Liver (tissue), 8 donors: ENCODE measurements at regions not wholly inside any gene's neighbourhood (a gene's known extent, or its start where the extent isn't known, plus 50 kb on each side); places are given as distances from the start of the nearest gene placed in this dataset.

Experiments used
- DNase-seq: peaks from one replicate; pipeline ENCODE4 v3.0.0-alpha.2; 2017; ENCODE audit warnings: low spot score
- H3K27ac ChIP-seq, 2 donors: one replicate each; pipeline ENCODE4 v1.7.0; 2013; ENCODE audit warnings: inconsistent platforms in 2 of 2, low read length in 2 of 2, control low read depth in 1 of 2, low read depth in 1 of 2, mild to moderate bottlenecking in 1 of 2
- H3K27me3 ChIP-seq, 4 donors: one replicate each; pipeline versions ENCODE4 v1.6.1 to v1.7.0; 2013; ENCODE audit warnings: low read length in 3 of 4, inconsistent platforms in 1 of 4, mild to moderate bottlenecking in 1 of 4, moderate library complexity in 1 of 4; ENCODE audit not compliant: control insufficient read depth in 4 of 4, insufficient read depth in 4 of 4
- H3K36me3 ChIP-seq, 4 donors: one replicate each; pipeline versions ENCODE4 v1.6.1 to v1.7.0; 2013; ENCODE audit warnings: low read length in 3 of 4, mild to moderate bottlenecking in 3 of 4, low read depth in 1 of 4, moderate library complexity in 1 of 4; ENCODE audit not compliant: control insufficient read depth in 4 of 4, insufficient read depth in 3 of 4
- H3K4me1 ChIP-seq, 4 donors: one replicate each; pipeline versions ENCODE4 v1.6.1 to v1.7.0; 2013; ENCODE audit warnings: low read length in 3 of 4, mild to moderate bottlenecking in 3 of 4, moderate library complexity in 1 of 4; ENCODE audit not compliant: control insufficient read depth in 4 of 4, insufficient read depth in 4 of 4
- H3K4me3 ChIP-seq, 3 donors: one replicate each; pipeline versions ENCODE4 v1.6.1 to v1.7.0; 2013; ENCODE audit warnings: low read length in 3 of 3, control low read depth in 1 of 3, low read depth in 1 of 3, mild to moderate bottlenecking in 1 of 3
- H3K9ac ChIP-seq, 2 donors: one replicate each; pipeline ENCODE4 v1.7.0; 2013; ENCODE audit warnings: low read length in 2 of 2, mild to moderate bottlenecking in 2 of 2, moderate library complexity in 2 of 2, control low read depth in 1 of 2, low read depth in 1 of 2
- H3K9me3 ChIP-seq, 4 donors: one replicate each; pipeline versions ENCODE4 v1.6.1 to v1.7.0; 2013; ENCODE audit warnings: low read length in 3 of 4; ENCODE audit not compliant: control insufficient read depth in 4 of 4
- ATF3 ChIP-seq: IDR thresholded peaks from 2 replicates; pipeline ENCODE4 v1.6.1; 2016; ENCODE audit warnings: antibody characterized with exemption
- CTCF ChIP-seq: fragments of 150-350 bp; IDR thresholded peaks from 2 replicates; pipeline ENCODE4 v1.5.1; 2017; ENCODE audit warnings: improper control_type of control experiment, low read depth, low read length; ENCODE audit not compliant: missing input control
- EGR1 ChIP-seq, 2 donors: IDR thresholded peaks; 2 replicates each; pipeline ENCODE4 v1.6.1; 2016 to 2018; ENCODE audit warnings: antibody characterized with exemption in 2 of 2, low read depth in 2 of 2
- FOXA1 ChIP-seq: IDR thresholded peaks from 2 replicates; pipeline ENCODE4 v1.6.1; 2016; ENCODE audit warnings: antibody characterized with exemption
- FOXA2 ChIP-seq: IDR thresholded peaks from 2 replicates; pipeline ENCODE4 v1.6.1; 2016; ENCODE audit warnings: antibody characterized with exemption
- GABPA ChIP-seq, 2 donors: IDR thresholded peaks in 1 of 2; conservative IDR thresholded peaks in 1 of 2; 2 replicates each; pipeline ENCODE4 v1.6.1; 2016; ENCODE audit warnings: antibody characterized with exemption in 2 of 2, mild to moderate bottlenecking in 1 of 2, moderate library complexity in 1 of 2
- HNF4A ChIP-seq, 2 donors: conservative IDR thresholded peaks; 2 replicates each; pipeline ENCODE4 v1.6.1; 2016; ENCODE audit warnings: antibody characterized with exemption in 2 of 2, mild to moderate bottlenecking in 2 of 2
- HNF4G ChIP-seq: IDR thresholded peaks from 2 replicates; pipeline ENCODE4 v1.6.1; 2016; ENCODE audit warnings: antibody characterized with exemption
- JUND ChIP-seq, 2 donors: IDR thresholded peaks; 2 replicates each; pipeline ENCODE4 v1.6.1; 2016; ENCODE audit warnings: antibody characterized with exemption in 2 of 2
- NR2F2 ChIP-seq: IDR thresholded peaks from 2 replicates; pipeline ENCODE4 v1.6.1; 2016; ENCODE audit warnings: antibody characterized with exemption
- RAD21 ChIP-seq, 2 donors: IDR thresholded peaks; 2 replicates each; pipeline ENCODE4 v1.6.1; 2016; ENCODE audit warnings: antibody characterized with exemption in 2 of 2, mild to moderate bottlenecking in 2 of 2
- RXRA ChIP-seq, 2 donors: IDR thresholded peaks; 2 replicates each; pipeline ENCODE4 v1.6.1; 2017 to 2018; ENCODE audit warnings: antibody characterized with exemption in 2 of 2, mild to moderate bottlenecking in 1 of 2
- SP1 ChIP-seq: IDR thresholded peaks from 2 replicates; pipeline ENCODE4 v1.6.1; 2018; ENCODE audit warnings: antibody characterized with exemption, mild to moderate bottlenecking
- TAF1 ChIP-seq: conservative IDR thresholded peaks from 2 replicates; pipeline ENCODE4 v1.6.1; 2016; ENCODE audit warnings: antibody characterized with exemption, mild to moderate bottlenecking
- YY1 ChIP-seq: IDR thresholded peaks from 2 replicates; pipeline ENCODE4 v1.6.1; 2016; ENCODE audit warnings: antibody characterized with exemption, mild to moderate bottlenecking
- ZBTB33 ChIP-seq: IDR thresholded peaks from 2 replicates; pipeline ENCODE4 v1.6.1; 2016; ENCODE audit warnings: antibody characterized with exemption
- WGBS: extraction: QIAGEN DNeasy Blood & Tissue Kit; methylation state at CpG from one replicate; pipeline ENCODE4 v1.1.7; 2013; 5-methylcytosine and 5-hydroxymethylcytosine counted together
- TF ChIP-seq, protein P1 (sequence below): IDR thresholded peaks from 2 replicates; pipeline ENCODE4 v1.6.1; 2016; ENCODE audit warnings: antibody characterized with exemption, mild to moderate bottlenecking
- TF ChIP-seq, protein P2 (sequence below): IDR thresholded peaks from 2 replicates; pipeline ENCODE4 v1.6.1; 2016; ENCODE audit warnings: antibody characterized with exemption
- donor health status: healthy.
- donor health status: healthy.
- donor health status: healthy.
- donor health status: healthy.
- donor health status: healthy.

- Histone ChIP-seq H3K9me3 (no peaks in the 10 kb centered on the region), H3K36me3 (no peaks in the 10 kb centered on the region), H3K27me3 (no peaks in the 10 kb centered on the region), H3K4me3 (no peak overlapping the region), H3K27ac (no peak overlapping the region), H3K9ac (no peak overlapping the region), H3K4me1 (no peaks in the 10 kb centered on the region)
- DNase-seq: no peak
- TF ChIP-seq NR2F2: no peak
- no peak for TF ChIP-seq EGR1 (IDR thresholded peaks at IDR 0.05; ENCODE audit: low read depth in 2 of 2)
- TF ChIP-seq, protein P1, sequence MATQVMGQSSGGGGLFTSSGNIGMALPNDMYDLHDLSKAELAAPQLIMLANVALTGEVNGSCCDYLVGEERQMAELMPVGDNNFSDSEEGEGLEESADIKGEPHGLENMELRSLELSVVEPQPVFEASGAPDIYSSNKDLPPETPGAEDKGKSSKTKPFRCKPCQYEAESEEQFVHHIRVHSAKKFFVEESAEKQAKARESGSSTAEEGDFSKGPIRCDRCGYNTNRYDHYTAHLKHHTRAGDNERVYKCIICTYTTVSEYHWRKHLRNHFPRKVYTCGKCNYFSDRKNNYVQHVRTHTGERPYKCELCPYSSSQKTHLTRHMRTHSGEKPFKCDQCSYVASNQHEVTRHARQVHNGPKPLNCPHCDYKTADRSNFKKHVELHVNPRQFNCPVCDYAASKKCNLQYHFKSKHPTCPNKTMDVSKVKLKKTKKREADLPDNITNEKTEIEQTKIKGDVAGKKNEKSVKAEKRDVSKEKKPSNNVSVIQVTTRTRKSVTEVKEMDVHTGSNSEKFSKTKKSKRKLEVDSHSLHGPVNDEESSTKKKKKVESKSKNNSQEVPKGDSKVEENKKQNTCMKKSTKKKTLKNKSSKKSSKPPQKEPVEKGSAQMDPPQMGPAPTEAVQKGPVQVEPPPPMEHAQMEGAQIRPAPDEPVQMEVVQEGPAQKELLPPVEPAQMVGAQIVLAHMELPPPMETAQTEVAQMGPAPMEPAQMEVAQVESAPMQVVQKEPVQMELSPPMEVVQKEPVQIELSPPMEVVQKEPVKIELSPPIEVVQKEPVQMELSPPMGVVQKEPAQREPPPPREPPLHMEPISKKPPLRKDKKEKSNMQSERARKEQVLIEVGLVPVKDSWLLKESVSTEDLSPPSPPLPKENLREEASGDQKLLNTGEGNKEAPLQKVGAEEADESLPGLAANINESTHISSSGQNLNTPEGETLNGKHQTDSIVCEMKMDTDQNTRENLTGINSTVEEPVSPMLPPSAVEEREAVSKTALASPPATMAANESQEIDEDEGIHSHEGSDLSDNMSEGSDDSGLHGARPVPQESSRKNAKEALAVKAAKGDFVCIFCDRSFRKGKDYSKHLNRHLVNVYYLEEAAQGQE: no peak
- TF ChIP-seq FOXA1: no peak
- no peak for TF ChIP-seq RAD21 (IDR thresholded peaks at IDR 0.05)
- 97% methylated on average over 2 of the region's 2 CpGs for WGBS
These were observed 104.7 kb upstream of the NUDT4 start for GRCh38 chr12:93272997-93273396.

- Histone ChIP-seq H3K4me3 (no peak overlapping the region), H3K36me3 (no peaks in the 10 kb centered on the region), H3K4me1 (no peaks in the 10 kb centered on the region), H3K27me3 (no peaks in the 10 kb centered on the region), H3K27ac (no peak overlapping the region), H3K9ac (no peak overlapping the region), H3K9me3 (no peaks in the 10 kb centered on the region)
- WGBS: 71% methylated on average over 8 of the region's 8 CpGs
- TF ChIP-seq TAF1: no peak
- TF ChIP-seq, protein P1: no peak
- TF ChIP-seq RXRA (IDR thresholded peaks at IDR 0.05): no peak
- no peak for TF ChIP-seq SP1
- TF ChIP-seq, protein P2, sequence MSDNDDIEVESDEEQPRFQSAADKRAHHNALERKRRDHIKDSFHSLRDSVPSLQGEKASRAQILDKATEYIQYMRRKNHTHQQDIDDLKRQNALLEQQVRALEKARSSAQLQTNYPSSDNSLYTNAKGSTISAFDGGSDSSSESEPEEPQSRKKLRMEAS: no peak
- no peak for TF ChIP-seq ZBTB33
- no peak for TF ChIP-seq ATF3
- no peak for TF ChIP-seq FOXA2
- TF ChIP-seq FOXA1: no peak
- no peak for TF ChIP-seq HNF4A (conservative IDR thresholded peaks at IDR 0.05)
- TF ChIP-seq YY1: no peak
- TF ChIP-seq GABPA (IDR thresholded peaks at IDR 0.05 in 1 of 2, conservative IDR thresholded peaks at IDR 0.05 in 1 of 2): no peak
- no peak for TF ChIP-seq RAD21 (IDR thresholded peaks at IDR 0.05)
- TF ChIP-seq EGR1 (IDR thresholded peaks at IDR 0.05; ENCODE audit: low read depth in 2 of 2): no peak
- no peak for TF ChIP-seq NR2F2
- no peak for TF ChIP-seq CTCF
- TF ChIP-seq HNF4G: no peak
- no peak for TF ChIP-seq JUND (IDR thresholded peaks at IDR 0.05)
- no peak for DNase-seq
These were observed 103.7 kb upstream of the NUDT4 start for GRCh38 chr12:93273834-93274564.
